ENCODE measurements at regions not wholly inside any gene's neighbourhood (a gene's known extent, or its start where the extent isn't known, plus 50 kb on each side); places are given as distances from the start of the nearest gene placed in this dataset.

DNA sequence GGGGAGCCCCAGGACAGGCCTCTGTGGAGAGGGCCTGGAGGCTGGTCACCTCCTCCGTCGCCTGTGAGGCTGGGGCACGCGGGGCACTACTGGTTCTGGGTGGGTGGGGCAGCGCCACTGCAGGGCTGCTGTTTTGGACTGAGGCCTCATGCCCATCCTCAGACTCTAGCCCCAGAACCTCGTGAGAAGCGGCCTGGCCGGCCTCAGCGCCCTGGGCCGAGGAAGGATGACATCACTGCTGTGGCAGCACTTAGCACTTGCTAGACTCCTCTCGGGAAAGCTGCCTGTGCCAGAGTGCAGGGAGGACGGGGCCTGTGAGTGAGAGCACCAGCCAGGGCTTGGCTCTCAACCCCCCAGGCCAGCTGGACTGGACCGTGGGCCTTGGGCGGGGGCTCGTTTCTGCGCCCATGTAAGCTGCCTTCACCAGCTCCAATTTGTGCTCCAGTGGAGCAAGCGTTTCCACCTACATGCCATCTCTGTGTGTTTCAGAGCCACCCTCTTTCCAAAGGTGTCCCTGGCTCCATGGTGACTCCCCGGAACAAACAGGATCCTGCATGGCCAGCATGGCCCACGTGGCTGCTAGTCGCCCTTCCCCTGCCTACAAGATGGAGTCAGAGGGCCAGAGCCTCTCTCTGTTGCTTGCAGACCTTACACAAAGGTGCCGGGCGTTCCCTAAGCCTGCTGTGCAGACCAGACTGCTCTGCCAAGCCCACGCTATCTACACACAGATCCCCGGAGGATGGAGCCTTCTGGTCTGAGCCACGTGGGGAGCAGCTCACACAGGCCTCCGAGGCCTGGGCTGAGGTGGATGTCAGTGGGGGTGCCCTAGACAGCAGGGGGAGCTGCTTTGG, 102.9 kb downstream of the CTTN start:
- DNase-seq (ENCODE audit: low spot score), result no peak
- no peak for FAIRE-seq

DNA sequence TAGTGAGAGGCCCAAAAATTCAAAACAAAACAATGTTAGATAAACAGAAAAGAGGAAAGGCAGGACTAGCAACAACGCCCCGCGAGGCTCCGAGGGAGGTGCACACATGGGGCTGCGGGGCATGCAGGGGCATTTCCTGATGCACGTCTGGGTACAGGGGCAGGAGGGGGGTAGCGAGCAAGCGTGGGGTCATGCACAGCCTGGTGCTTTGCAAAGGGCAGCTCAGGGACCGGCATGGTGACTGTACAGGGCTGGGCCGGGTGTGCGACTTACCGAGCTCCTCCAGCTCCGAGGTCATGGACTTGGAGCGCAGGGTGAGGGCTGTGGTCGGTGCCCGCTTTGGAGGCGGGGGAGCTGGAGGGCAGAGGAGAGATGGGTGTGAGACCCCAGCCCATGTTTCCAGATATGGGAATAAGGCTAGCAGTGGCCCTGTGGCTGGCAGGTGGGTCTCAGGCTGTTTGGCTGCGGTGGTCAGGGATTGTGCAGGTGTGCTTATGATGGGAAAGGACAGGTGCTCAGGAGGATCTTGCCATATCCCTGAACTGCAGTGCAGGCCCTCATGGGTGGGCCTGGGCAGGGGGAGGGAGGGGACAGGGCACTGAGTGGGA, 103.7 kb downstream of the CTTN start:
- FAIRE-seq (no peak), DNase-seq (ENCODE audit: low spot score) (no peak)

DNA sequence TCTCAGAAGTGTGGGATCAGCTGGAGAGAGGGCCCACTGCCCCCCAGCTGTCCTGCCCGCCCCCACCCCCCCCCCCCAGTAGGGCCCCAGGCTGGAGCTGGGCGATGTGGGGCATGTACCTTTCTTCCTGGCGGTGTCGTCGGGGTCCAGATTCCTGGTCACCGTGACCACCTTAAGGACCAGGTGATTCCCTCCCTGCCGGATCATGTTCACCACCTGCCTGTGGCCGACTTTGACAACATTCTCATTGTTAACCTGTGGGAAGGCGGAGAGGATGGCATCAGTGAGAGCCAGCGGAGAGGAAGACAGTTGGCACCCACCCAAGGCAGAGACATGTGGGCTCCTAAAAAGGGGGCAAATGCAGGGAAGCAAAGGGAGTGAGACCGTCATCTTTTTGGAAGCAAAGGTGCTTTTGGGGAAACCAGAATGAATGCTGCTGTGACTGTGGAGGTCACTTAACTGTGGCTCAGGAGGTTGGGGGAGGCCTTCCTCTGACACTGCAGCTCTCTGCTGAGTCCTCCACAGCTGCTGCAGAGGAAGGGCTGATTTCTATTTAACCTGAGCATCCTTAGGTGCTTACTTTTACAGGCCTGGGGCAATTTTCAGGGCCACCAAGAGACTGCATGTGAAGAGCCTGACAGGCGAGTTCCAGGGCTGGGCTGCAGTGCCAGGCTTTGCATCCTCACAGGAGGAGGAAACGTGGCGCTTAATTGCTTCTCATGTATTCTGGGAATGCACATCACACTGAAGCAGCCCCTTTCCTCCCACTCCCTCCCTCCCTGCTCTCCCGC, 104.5 kb downstream of the CTTN start:
- no peak for DNase-seq (ENCODE audit: low spot score)
- FAIRE-seq, result no peak

DNA sequence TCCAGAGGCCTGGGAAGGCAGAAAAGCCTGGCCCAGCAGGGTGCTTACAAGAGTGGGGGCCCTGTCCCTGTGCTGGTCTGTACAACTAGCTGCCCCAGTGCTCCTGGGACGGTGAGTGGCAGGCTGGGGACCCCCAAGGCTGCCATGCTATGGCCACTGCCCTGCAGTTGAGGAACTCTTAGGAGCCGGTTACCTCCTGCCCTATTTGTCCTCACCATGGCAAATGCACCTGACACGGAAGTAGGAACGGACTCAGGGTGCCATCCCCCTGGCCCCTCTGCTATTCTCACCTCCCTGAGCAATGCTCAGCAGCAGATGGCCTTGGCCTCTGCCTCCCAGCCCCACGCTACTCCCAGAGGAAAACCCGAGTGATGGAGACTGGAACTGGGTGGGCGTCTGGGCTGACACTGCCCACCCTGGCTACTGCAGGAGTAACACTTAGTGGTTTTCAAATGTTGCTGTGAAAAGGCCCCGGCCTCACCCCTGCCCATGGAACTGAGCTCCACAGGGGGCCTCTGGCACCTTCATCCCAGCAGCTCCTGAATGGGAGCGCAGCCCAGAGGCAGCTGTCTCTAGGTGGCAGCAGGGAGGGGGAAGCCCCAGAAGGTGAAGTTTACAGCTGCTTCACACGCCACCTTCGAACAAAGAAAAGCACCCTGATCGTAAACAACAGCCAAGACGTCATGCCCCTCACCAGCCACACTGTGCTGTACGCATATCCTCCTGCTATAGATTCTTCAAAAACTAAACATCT, 105.3 kb downstream of the CTTN start:
- no peak for FAIRE-seq
- DNase-seq (ENCODE audit: low spot score), result no peak

DNA sequence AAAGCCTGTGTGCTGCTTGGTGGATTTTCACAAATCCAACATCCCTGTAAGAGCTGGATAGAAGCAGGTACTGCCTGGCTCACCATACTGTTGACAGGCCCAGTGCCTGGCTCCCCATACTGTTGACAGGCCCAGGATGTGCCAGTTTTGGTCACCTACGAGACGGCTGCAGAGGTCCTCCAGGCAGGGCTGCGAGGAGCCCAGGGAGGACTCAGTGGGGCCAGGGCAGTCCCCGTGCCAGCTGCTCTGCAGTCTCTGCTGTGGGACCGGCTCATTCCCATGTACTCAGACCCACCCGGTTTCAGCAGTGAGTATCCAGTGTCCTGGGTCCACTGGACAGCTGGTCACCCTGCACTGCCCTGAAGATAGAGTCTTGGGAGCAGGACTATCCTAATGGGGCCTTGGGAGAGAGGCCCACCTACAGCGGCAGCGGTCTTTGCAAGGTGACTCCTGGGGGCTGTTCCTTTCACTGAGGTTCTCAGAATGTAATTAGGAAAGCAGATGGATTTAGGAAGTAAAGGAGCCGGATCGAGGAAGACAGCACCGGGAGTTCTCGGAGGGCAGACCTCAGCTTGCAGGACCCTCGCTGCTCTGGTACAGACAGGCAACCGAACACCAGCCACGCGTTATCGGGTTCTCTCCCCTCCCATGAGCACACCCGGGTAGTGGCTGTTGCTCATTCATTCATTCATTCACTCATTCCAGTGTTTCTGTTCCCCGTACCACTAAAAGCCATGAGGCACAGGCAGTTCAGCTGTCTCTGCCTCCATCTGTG, 106.1 kb downstream of the CTTN start:
- FAIRE-seq, result no peak
- DNase-seq (ENCODE audit: low spot score), result no peak

DNA sequence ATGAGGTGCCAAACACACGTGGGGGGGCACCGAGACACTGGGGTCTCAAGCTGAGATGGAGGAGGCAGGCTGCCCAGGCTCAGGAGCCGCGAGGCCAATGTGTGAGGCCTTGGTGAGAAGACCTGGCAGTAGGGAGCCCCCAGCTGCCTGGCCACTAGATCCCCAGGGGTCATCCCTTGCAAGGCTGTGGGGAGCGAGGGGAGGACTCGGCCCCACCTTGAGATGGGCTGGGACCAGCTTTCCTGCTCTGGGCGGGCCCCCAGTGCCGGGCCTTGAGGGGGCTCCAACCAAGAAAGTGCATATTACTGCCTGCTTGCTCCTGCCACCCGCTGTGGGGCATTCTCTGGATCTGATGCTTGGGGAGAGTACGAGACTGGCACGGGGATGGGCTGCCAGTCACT, 107.0 kb downstream of the CTTN start:
- DNase-seq (ENCODE audit: low spot score), result no peak
- no peak for FAIRE-seq

DNA sequence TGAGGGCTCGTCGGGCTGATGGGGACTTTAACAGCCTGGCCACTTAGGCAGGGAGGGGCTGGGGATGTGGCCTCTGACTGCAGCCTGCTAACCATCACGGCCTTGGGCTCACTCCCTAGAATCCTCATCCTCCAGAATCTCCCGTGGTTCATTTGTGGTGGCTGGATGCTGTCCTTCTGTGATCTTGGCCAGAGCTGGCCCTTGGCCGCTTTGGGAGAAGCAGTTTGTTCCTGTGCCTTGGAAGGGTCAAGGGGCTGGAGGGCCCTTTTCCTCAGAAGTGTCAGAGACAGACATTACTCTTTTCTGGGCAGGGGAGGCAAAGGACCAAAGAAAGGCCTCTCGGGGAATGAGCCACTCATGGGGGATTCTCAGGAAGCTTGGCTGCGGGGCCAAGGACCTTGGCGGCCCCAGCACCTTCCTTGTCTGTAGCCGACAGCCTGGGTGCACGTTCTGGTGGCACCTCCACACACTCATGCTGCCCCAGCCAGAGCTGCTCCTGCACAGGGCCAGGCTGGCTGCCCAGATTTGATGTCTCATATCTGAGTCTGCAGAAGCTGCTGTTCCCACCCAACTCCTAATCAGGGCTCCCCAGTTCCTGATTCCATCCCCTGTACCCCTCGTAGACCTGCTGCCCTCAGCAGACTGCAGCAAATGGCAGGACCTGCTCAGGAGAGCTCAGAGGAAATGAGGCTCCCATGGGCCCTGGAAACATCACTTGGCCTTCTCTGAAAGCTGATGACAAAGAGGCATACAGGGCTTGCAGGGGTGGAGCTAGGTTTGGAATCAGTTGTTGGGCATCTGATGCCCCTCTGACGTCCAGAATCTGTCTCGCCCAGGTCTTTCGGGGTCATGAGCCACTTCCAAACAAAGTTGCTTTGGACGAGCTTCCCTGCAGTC, 107.7 kb downstream of the CTTN start:
- DNase-seq (ENCODE audit: low spot score) (no peak), FAIRE-seq (no peak)

DNA sequence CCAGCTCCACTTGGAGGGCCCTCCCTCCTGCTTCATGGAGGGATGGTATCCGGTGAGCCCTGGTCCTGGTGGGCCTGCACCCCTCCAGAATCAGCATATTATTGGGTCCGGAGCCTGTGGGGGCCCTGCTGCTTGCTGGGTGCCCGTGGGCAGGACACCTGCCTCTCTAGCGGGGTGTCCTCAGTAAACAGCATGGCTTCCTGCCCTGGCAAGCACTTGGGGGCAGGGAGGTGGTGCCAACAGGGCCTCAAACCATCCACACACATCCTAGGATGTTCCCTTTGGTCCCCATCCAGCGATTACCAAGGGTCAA, 108.3 kb downstream of the CTTN start:
- DNase-seq (ENCODE audit: low spot score) (no peak), FAIRE-seq (no peak)

DNA sequence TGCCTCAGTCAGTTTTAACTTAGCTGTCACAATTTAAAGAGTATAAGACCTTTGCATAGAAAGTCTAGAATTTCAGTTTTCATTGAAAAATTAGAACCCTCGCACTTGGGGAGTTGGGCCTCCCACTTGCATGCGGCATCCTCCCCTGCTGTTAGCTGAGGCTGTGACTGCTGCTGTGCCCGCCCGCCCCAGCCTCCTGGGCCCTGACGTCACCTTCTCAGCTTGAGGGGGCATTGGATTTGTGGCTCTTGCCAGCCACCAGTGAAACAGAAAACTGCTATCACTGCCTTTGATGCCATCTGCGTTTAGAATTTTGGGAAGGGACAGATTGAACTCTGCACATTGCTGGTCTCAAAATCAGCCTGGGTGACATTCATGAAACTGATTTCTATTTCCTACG, 108.7 kb downstream of the CTTN start:
- FAIRE-seq, result no peak

DNA sequence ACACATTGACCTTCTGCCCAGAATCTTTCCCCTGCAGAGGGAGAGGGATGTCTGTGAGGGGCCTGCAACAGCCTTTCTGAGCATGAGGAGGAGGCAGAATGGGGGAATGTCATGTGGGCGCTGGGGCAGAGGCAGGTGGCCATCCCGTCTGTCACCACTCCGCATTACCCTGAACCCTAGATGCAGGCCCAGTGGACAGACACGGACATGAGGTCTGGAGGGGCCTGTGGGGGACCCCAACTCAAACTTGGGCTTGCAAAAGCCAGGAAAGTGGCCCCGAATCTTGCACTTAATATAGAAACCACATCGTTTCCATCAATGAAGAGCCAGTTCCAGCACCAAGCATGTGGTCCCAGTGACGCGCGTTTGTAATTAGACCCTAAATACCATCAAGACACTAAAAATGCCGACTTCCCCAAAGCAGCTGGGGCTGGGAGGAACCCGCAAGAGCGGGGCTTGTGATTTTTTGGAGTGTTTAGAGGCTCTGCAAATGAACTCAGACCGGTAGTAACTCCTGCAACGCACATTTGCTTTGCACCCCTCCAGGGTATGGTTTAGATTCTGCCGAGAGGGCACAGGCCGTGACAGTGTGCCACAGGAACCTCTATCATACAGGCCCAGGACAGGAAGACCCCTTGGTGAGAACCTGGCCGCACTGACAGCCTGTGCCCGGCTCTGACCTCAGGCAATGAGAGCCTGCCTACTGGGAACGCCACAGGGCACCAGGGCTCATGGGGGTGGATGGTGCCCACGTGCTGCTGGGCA, 109.3 kb downstream of the CTTN start:
- FAIRE-seq, result no peak
- no peak for DNase-seq (ENCODE audit: low spot score)

More for the DNA sequence above, 108.7 kb downstream of the CTTN start:
- DNase-seq (ENCODE audit: low spot score), result no peak

DNA sequence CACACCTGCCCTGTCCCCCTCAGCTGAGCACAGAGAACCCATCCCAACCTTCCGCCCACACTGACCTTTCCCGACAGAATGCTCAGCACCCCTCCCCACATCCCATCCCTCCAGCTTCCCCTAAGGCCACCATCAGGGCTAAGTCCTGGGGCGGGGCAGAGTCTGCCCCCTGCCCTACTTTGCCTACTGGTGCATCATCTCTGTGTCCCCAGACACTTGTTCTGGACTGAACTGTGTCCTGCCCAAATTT, 109.8 kb downstream of the CTTN start:
- DNase-seq (ENCODE audit: low spot score) (no peak), FAIRE-seq (no peak)

DNA sequence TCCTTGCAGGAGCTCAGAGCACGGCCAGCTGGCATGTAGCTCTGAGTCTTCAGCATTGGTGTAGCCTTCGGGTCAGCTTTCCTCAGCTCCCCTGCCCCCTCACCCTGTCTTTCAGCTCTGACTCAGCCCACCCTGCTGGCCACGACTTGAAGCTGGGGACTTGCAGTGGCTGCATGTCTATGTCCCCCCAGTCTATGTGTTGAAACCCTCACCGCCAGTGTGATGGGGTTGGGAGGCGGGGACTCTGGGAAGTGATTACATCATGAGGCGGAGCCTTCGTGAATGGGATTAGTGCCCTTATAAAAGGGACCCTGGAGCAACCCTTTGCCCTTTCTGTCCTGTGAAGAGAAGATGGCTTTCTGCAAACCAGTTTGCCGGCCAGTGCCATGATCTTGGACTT, 111.1 kb downstream of the CTTN start:
- FAIRE-seq (no peak), DNase-seq (ENCODE audit: low spot score) (no peak)

DNA sequence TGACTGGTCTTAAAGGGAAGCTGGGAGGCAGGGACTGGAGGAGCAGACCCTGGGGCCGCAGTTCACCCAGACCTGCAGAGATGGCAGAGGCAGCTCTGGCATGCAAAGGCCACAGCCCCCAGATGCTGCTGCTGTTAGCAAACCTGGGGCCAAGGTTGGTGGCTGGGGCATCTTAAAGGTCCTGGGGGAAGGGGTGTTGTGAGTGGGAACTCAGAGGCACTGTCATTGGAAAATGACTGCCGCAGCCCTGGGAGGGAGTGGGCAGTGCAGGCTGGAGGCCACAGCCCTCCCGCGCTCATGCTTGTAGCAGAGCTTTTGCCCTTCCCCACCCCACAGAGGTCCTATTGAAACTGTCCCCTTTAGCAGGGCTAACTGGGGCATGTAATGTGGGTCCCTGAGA, 111.8 kb downstream of the CTTN start:
- DNase-seq (ENCODE audit: low spot score), result no peak
- no peak for FAIRE-seq

DNA sequence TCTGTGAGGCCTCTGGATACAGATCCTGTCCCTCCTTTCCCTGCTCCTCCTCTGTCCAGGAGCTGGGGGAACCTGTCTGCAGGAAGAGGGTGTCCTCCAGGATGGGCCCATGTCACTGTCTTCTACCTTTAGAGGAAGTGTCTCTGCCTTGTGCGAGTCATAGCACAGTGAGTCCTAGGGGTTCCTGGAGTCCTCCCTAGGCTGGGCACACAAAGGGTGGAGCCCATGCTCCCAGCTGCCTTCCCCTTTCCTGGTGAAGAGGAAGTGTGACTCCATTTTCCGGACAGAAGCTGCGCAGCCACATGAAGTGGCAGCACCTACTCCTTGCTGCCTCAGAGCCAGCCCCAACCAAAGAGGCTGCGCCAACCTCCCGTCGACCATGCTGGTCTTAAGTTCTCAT, 112.2 kb downstream of the CTTN start:
- no peak for DNase-seq (ENCODE audit: low spot score)
- no peak for FAIRE-seq

DNA sequence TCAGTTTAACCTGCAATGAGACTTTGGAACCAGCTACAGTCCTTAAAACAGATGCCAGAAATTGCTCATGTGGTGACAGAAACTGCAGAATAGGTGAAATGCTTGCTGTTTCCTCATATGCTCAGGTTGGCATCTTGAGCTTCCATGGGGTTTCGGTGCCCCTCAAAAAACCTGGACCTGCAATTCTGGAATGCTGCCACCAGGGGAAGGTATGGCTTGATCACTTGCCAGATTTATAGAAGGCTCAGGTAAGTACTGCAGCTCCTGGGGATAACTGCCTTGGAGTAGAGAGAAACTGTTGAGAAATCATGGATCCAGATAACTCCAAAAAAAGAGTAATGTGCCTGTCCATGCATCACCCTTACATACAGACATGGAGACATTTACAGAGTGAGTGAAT, 113.0 kb downstream of the CTTN start:
- DNase-seq (ENCODE audit: low spot score) (no peak), FAIRE-seq (no peak)

DNA sequence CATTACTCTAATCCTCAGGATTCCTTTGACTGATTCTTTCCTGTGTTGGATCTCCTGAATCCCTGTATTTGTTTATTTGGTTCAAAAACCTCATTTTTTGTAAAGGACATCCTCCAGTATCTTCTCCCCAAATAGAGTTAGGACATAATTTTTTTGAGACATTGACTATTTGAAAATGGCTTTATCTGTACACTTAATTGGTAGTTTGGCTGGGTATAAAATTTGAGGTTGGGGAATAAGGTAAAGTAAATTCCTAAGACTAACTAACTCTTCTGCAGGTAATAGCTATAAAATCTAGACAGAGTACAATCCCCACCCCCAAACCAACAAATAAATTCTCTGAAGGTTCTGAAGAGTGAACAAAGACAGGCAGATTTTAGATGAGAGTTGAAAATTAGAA, 114.4 kb downstream of the CTTN start:
- DNase-seq (ENCODE audit: low spot score), result no peak
- no peak for FAIRE-seq

DNA sequence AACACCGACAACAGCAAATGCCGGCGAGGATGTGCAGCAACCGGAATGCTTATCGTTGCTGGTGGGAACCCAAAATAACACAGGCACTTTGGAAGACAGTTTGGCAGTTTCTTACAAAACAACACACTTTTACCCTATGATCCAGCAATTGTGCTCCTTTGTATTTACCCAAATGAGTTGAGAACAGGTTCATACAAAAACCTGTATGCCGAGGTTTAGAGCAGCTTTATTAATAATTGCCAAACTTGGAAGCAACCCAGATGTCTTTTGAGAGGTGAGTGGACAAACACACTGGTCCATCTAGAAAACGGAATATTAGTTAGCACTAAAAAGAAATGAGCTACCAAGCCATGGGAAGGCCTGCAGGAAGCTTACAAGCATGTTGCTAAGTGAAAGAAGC, 118.9 kb downstream of the CTTN start:
- no peak for DNase-seq (ENCODE audit: low spot score)
- FAIRE-seq, result no peak

DNA sequence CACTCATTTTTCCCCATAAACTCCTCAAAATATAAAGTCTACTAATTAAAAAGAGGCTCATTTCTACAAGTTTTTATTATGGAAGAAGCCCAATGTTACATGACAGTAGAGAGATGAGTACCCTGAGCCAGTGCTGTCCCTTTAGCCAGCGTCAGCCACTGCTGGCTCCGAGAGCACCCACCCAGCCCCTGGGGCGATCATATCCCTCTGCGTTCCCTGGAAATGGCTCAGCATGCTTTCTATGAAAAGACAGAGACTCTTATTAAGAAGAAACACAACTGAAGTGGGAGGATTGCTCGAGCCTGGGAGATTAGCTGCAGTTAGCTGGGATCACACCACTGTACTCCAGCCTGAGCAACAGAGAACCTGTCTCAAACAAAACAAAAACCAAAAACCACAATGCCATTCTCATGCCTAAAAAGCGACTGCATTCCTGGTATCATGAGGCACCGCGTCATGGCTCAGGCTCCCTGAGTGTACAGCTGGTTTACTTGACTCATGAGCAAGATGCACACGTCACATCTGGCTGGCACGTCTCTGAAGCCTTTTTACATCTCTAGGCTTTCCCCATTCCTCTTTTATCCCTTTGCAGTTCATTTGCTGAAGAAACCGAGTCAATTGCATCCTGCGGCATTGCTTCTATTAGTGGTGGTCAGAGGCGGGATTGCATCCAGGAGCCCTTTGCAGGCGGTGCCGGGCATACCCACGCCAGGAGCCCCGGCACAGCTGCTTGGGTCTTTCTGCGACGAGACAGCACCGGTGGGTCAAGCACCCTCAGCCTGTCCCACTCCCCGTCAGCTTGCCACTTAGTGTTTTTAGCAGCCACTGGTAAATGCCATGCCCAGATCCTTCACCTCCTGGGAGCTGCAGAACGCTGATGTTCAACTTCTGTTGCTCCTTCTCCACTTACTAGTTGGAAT, 119.9 kb downstream of the CTTN start:
- no peak for FAIRE-seq
- peak; percentile 27 for DNase-seq (ENCODE audit: low spot score)

DNA sequence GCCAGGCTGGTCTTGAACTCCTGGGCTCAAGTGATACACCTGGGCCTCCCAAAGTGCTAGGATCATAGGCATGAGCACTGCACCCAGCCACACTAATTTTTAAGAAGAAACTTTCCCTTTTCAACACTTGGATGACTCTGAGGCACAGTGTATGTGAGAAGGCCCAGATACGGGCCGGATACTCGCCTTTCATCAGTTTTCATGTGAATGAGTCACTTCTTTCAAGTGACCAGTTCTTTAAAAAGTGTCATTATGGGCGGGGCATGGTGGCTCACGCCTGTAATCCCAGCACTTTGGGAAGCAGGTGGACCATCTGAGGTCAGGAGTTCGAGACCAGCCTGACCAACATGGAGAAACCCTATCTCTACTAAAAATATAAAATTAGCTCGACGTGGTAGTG, 120.8 kb downstream of the CTTN start:
- FAIRE-seq (no peak), DNase-seq (ENCODE audit: low spot score) (peak; percentile 19)
